ENCODE measurements at regions not wholly inside any gene's neighbourhood (a gene's known extent, or its start where the extent isn't known, plus 50 kb on each side); places are given as distances from the start of the nearest gene placed in this dataset.

DNA sequence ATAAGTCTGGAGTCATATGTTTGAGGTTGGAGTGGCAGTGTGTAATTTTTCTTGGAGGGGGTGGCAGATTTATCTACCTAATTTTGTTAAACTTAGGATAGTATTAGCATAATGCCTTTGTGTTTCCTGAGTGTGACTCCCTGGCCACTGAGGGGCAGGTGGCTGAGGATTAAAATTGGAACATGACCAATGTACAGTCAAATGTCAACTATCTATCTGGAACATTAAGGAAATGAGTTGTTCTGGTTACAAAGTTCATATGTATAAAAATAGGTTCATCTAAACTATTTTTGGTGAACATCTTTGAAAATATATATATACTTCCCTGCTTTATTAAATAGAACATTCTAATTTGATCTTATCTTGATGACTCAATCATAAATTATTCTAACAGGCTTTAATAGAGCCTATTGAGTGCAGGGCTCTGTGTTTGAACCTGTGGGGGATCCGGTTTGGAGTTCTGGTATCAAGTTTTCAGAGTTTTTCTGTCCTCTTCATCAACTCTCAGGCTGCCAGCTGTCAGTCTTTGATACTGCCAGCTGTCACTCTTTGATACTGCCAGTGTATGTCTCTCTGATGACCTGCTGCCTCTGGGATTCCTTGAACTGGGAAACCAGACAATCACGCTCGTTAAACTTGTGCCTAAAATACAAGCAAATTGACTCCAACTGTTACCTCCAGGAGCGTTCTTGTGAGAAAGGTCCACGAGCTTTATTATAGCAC lies 309.6 kb downstream of the METTL15 start:
- CTCF ChIA-PET, result no interaction called here
- H3K4me1 ChIP-seq (ENCODE audit: insufficient read depth, low read length), result no peaks in the 10 kb centered on the region
- TF ChIP-seq, protein P1, sequence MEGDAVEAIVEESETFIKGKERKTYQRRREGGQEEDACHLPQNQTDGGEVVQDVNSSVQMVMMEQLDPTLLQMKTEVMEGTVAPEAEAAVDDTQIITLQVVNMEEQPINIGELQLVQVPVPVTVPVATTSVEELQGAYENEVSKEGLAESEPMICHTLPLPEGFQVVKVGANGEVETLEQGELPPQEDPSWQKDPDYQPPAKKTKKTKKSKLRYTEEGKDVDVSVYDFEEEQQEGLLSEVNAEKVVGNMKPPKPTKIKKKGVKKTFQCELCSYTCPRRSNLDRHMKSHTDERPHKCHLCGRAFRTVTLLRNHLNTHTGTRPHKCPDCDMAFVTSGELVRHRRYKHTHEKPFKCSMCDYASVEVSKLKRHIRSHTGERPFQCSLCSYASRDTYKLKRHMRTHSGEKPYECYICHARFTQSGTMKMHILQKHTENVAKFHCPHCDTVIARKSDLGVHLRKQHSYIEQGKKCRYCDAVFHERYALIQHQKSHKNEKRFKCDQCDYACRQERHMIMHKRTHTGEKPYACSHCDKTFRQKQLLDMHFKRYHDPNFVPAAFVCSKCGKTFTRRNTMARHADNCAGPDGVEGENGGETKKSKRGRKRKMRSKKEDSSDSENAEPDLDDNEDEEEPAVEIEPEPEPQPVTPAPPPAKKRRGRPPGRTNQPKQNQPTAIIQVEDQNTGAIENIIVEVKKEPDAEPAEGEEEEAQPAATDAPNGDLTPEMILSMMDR (IDR thresholded peaks at IDR 0.05), result no peak
- Mint-ChIP-seq H3K27ac (no peak overlapping the region), H3K36me3 (ENCODE audit: low read depth) (no peaks in the 10 kb centered on the region), H3K27me3 (no peaks in the 10 kb centered on the region), H3K4me3 (no peak overlapping the region), H3K9me3 (peaks cover 8% of the 10 kb centered on the region), H3K4me1 (ENCODE audit: low read depth) (no peaks in the 10 kb centered on the region)
- intact Hi-C loops (cut with DNase I, micrococcal nuclease), result no loop called here
- POLR2A ChIA-PET, result no interaction called here
- H3K27me3 ChIP-seq (ENCODE audit: control insufficient read depth in 1 of 2, insufficient read depth in 2 of 2, low read length in 2 of 2), result no peaks in the 10 kb centered on the region
- ATAC-seq (ENCODE audit: poor library complexity), result no peak
- no peaks in the 10 kb centered on the region for H3K9me3 ChIP-seq (ENCODE audit: control insufficient read depth in 1 of 2, insufficient read depth in 1 of 2, low read length in 2 of 2)
- H3K4me3 ChIP-seq (ENCODE audit: low read length), result no peak overlapping the region
- no peak overlapping the region for H3K27ac ChIP-seq (ENCODE audit: low read depth in 1 of 2, low read length in 2 of 2)
- no peak for DNase-seq
- no peaks in the 10 kb centered on the region for H3K36me3 ChIP-seq (ENCODE audit: insufficient read depth, low read length)

GRCh38 chr11:28412029-28412428 lies 303.8 kb downstream of the METTL15 start:
- Mint-ChIP-seq H3K27me3 (no peaks in the 10 kb centered on the region), H3K4me1 (ENCODE audit: low read depth) (no peaks in the 10 kb centered on the region), H3K4me3 (no peak overlapping the region), H3K36me3 (ENCODE audit: low read depth) (no peaks in the 10 kb centered on the region), H3K9me3 (peaks cover 6% of the 10 kb centered on the region), H3K27ac (no peak overlapping the region)
- POLR2A ChIA-PET, result no interaction called here
- ATAC-seq (ENCODE audit: poor library complexity), result no peak
- H3K9me3 ChIP-seq (ENCODE audit: control insufficient read depth in 1 of 2, insufficient read depth in 1 of 2, low read length in 2 of 2), result peaks cover 0 to 4% of the 10 kb centered on the region in 2 experiments
- TF ChIP-seq, protein P1 (IDR thresholded peaks at IDR 0.05), result no peak
- H3K4me3 ChIP-seq (ENCODE audit: low read length), result no peak overlapping the region
- CTCF ChIA-PET, result no interaction called here
- no peak overlapping the region for H3K27ac ChIP-seq (ENCODE audit: low read depth in 1 of 2, low read length in 2 of 2)
- no peaks in the 10 kb centered on the region for H3K27me3 ChIP-seq (ENCODE audit: control insufficient read depth in 1 of 2, insufficient read depth in 2 of 2, low read length in 2 of 2)
- no peaks in the 10 kb centered on the region for H3K4me1 ChIP-seq (ENCODE audit: insufficient read depth, low read length)
- no peak for DNase-seq
- intact Hi-C loops (cut with DNase I, micrococcal nuclease), result no loop called here
- H3K36me3 ChIP-seq (ENCODE audit: insufficient read depth, low read length), result no peaks in the 10 kb centered on the region

DNA sequence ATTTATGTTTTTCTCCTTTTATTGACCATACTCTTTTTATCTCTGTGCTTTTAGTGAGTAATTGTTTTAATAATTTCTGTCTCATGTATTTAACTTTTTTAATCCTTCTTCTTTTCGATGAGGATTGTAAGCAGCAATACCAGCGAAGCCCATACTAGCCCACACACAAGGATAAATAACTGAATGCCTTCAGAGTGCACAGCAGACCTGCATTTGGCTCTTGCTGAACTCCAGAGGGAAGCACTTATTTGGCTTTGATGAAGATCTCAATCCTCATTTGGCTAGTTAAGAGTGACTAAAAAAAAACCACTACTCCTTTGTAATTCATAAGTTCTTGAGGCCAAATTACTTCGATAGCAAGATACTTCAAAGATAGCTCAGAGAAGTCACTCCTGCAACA lies 293.3 kb downstream of the METTL15 start:
- H3K4me1 ChIP-seq (ENCODE audit: insufficient read depth, low read length), result no peaks in the 10 kb centered on the region
- no peak overlapping the region for H3K27ac ChIP-seq (ENCODE audit: low read depth in 1 of 2, low read length in 2 of 2)
- no peaks in the 10 kb centered on the region for H3K4me1 Mint-ChIP-seq (ENCODE audit: low read depth)
- no peaks in the 10 kb centered on the region for H3K9me3 ChIP-seq (ENCODE audit: control insufficient read depth in 1 of 2, insufficient read depth in 1 of 2, low read length in 2 of 2)
- CTCF ChIA-PET, result no interaction called here
- POLR2A ChIA-PET, result no interaction called here
- no peaks in the 10 kb centered on the region for H3K36me3 ChIP-seq (ENCODE audit: insufficient read depth, low read length)
- peaks cover under 1% of the 10 kb centered on the region for H3K9me3 Mint-ChIP-seq
- intact Hi-C loops (cut with DNase I, micrococcal nuclease), result no loop called here
- no peaks in the 10 kb centered on the region for H3K27me3 Mint-ChIP-seq
- DNase-seq (no peak), ATAC-seq (ENCODE audit: poor library complexity) (no peak)
- TF ChIP-seq, protein P1 (IDR thresholded peaks at IDR 0.05), result no peak
- no peak overlapping the region for H3K4me3 Mint-ChIP-seq
- H3K4me3 ChIP-seq (ENCODE audit: low read length), result no peak overlapping the region
- no peaks in the 10 kb centered on the region for H3K27me3 ChIP-seq (ENCODE audit: control insufficient read depth in 1 of 2, insufficient read depth in 2 of 2, low read length in 2 of 2)
- H3K36me3 Mint-ChIP-seq (ENCODE audit: low read depth), result no peaks in the 10 kb centered on the region
- H3K27ac Mint-ChIP-seq, result no peak overlapping the region

Measured in CD4-positive, alpha-beta T cell (primary cell).